Cardiac muscle cell (in vitro differentiated cells and primary cell): ENCODE measurements at regions not wholly inside any gene's neighbourhood (a gene's known extent, or its start where the extent isn't known, plus 50 kb on each side); places are given as distances from the start of the nearest gene placed in this dataset.

Experiments used
- DNase-seq, 2 donors: peaks; one replicate each; pipeline versions ENCODE4 v3.0.0 to v3.0.0-alpha.2; 2010 to 2017; ENCODE audit warnings: low read depth in 1 of 2, low spot score in 1 of 2
- H3K27ac ChIP-seq: fragments of 200-600 bp; sonication (generic); 2 replicates; pipeline ENCODE4 v1.5.1; 2016
- H3K27me3 ChIP-seq: fragments of 200-600 bp; sonication (generic); 2 replicates; pipeline ENCODE4 v1.6.0; 2016; ENCODE audit warnings: control low read depth
- H3K36me3 ChIP-seq: fragments of 200-600 bp; sonication (generic); 2 replicates; pipeline ENCODE4 v1.5.1; 2016; ENCODE audit warnings: control low read depth
- H3K4me1 ChIP-seq: fragments of 200-600 bp; sonication (generic); 2 replicates; pipeline ENCODE4 v1.8.1; 2017; ENCODE audit warnings: low read depth, mild to moderate bottlenecking, mixed run types
- H3K4me3 ChIP-seq: fragments of 200-600 bp; sonication (generic); 2 replicates; pipeline ENCODE4 v1.5.1; 2016; ENCODE audit warnings: mild to moderate bottlenecking
- H3K9me3 ChIP-seq: fragments of 200-600 bp; sonication (generic); 2 replicates; pipeline ENCODE4 v1.5.1; 2017; ENCODE audit warnings: low read depth, mild to moderate bottlenecking, control low read depth
- TF ChIP-seq, protein P1 (sequence below): IDR thresholded peaks from 2 replicates; pipeline ENCODE4 v1.5.1; 2012; ENCODE audit warnings: low read depth, mild to moderate bottlenecking, low read length

DNA sequence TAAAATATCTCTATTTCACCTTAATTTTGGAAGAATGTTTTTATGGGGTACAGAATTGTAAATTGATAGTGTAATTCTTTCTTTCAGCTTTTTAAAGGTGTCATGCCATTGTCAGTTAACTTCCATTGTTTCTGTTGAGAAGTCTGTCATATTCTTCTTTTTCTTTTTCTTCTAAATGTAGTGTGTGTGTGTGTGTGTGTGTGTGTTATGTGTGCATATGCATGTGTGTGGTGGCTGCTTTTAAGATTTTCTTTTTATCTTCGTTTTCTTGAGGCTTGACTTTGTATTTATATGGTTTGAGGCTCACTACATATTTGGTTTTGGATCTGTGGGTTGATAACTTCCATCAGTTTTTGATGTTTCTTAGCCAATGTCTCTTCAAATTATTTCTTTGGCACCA lies 176.5 kb downstream of the OGFRL1 start:
- H3K4me1 ChIP-seq, result no peaks in the 10 kb centered on the region
- TF ChIP-seq, protein P1, sequence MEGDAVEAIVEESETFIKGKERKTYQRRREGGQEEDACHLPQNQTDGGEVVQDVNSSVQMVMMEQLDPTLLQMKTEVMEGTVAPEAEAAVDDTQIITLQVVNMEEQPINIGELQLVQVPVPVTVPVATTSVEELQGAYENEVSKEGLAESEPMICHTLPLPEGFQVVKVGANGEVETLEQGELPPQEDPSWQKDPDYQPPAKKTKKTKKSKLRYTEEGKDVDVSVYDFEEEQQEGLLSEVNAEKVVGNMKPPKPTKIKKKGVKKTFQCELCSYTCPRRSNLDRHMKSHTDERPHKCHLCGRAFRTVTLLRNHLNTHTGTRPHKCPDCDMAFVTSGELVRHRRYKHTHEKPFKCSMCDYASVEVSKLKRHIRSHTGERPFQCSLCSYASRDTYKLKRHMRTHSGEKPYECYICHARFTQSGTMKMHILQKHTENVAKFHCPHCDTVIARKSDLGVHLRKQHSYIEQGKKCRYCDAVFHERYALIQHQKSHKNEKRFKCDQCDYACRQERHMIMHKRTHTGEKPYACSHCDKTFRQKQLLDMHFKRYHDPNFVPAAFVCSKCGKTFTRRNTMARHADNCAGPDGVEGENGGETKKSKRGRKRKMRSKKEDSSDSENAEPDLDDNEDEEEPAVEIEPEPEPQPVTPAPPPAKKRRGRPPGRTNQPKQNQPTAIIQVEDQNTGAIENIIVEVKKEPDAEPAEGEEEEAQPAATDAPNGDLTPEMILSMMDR, result no peak
- no peak overlapping the region for H3K27ac ChIP-seq
- DNase-seq, result no peak
- no peaks in the 10 kb centered on the region for H3K27me3 ChIP-seq
- H3K9me3 ChIP-seq, result no peaks in the 10 kb centered on the region
- H3K4me3 ChIP-seq, result no peak overlapping the region
- no peaks in the 10 kb centered on the region for H3K36me3 ChIP-seq

DNA sequence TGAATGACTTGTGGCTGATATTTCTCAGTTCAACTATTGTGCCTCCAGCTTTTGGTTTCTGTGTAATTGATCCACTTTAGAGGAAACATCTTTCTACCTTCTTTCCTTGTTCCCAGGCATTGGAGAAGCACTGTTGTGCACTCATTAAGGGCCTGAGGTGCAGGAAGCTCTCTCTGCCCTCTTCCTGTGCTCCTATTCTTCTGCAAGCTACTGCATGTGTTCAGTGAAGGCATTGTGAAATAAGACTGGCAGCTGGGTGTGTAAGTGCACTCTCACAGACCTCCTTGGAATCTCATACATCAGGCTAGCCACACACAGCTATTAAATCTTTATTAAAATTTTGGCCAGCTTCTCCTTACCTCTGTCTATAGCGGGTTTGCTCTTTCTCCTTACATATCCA lies 177.8 kb downstream of the OGFRL1 start:
- no peaks in the 10 kb centered on the region for H3K9me3 ChIP-seq
- H3K4me3 ChIP-seq, result no peak overlapping the region
- TF ChIP-seq, protein P1, result no peak
- no peaks in the 10 kb centered on the region for H3K27me3 ChIP-seq
- peak in 1 of 2 donors; percentile 43 for DNase-seq
- no peak overlapping the region for H3K27ac ChIP-seq
- no peaks in the 10 kb centered on the region for H3K36me3 ChIP-seq
- H3K4me1 ChIP-seq, result no peaks in the 10 kb centered on the region

DNA sequence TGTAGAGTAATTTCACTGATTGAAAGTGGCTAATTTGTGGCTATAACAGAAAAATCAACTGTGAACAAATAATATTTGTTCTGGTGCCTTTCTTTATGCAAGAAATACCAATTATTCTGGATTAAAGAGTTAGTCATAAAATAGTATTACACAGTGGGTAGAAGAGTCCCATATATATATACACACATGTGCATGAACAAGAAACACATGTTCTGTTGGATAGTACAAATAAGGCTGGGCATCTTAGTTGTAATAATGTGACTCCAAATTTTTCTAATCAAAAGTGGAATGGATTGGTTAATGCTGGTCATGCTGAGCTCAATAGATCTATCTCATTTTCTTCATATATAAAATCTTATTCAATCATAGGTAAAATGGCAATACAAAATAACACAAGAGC lies 179.4 kb downstream of the OGFRL1 start:
- no peaks in the 10 kb centered on the region for H3K27me3 ChIP-seq
- no peak overlapping the region for H3K27ac ChIP-seq
- TF ChIP-seq, protein P1, result no peak
- H3K9me3 ChIP-seq, result no peaks in the 10 kb centered on the region
- H3K4me1 ChIP-seq, result no peaks in the 10 kb centered on the region
- no peaks in the 10 kb centered on the region for H3K36me3 ChIP-seq
- no peak overlapping the region for H3K4me3 ChIP-seq
- DNase-seq, result no peak

DNA sequence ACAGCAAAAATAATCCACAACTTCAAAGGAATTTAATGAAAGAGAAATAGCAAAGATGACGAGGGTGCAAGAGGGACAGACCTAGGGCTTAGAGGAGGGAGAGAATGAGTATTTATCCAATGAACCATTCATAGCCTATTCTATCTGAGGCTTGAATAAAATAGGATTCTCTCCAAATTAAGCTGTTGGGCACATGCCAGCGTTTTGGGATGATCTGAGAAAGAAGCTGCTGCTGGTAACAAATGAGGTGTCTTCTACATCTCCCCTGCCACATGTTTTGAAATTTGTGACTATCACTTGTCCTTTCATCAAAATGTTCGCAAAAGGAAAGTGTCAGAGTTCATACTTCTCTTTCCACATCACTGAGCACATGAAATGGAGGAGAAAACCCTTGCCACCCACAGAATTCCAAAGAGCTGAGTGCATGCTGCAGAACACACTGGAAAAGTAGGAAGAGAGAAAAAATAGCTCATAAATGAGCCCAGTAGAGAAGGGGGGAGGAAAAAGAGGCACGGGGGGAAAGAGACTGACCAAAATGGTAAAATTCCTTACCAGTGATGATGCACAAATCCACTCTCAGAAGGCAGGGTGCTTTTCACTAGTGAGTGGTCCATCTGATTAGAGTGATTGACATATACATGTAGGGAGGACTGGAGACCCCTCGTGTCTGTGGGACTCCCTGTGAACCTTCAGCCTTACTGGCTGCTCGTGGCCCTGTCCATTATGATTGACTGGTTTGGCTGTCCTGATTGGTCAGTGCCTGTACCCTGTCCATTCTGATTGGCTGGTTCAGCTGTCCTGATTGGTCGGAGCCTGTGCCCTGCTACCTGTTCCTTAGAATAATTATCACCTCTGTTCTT lies 180.5 kb downstream of the OGFRL1 start:
- no peak overlapping the region for H3K27ac ChIP-seq
- H3K4me3 ChIP-seq, result no peak overlapping the region
- H3K9me3 ChIP-seq, result no peaks in the 10 kb centered on the region

DNA sequence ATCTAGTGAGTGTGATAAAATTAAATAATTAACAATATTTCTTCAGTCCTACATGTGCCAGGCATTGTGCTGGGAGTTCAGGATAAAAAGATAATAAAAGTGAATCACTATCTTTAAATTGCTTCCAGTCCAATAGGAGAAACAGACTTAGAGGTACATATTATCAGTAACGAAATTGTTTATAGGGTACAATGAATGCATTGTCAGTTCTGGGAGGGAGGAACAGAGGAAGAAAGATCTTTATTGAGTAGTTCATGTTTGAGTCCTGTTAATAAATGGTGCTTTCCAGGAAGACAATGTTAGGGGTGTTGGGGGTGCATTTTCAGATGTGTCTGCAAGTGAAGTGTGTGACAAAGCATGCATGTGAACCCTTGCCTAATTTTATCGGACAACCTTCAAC lies 183.1 kb downstream of the OGFRL1 start:
- no peaks in the 10 kb centered on the region for H3K4me1 ChIP-seq
- H3K27ac ChIP-seq, result no peak overlapping the region
- no peaks in the 10 kb centered on the region for H3K36me3 ChIP-seq
- no peak for DNase-seq
- no peaks in the 10 kb centered on the region for H3K27me3 ChIP-seq
- H3K4me3 ChIP-seq, result no peak overlapping the region
- no peaks in the 10 kb centered on the region for H3K9me3 ChIP-seq
- TF ChIP-seq, protein P1, result no peak

More for the DNA sequence above, 180.5 kb downstream of the OGFRL1 start:
- Histone ChIP-seq H3K4me1 (no peaks in the 10 kb centered on the region), H3K27me3 (no peaks in the 10 kb centered on the region), H3K36me3 (no peaks in the 10 kb centered on the region)
- TF ChIP-seq, protein P1, result no peak
- DNase-seq, result peak in 1 of 2 donors; percentile 88
